Ishikawa (cell line): ENCODE measurements at regions not wholly inside any gene's neighbourhood (a gene's known extent, or its start where the extent isn't known, plus 50 kb on each side); places are given as distances from the start of the nearest gene placed in this dataset.

Experiments
- CEBPB ChIP-seq: IDR thresholded peaks from 2 replicates; pipeline ENCODE4 v1.6.1; 2012
- CREB1 ChIP-seq: IDR thresholded peaks from 2 replicates; pipeline ENCODE4 v1.6.1; 2012; ENCODE audit warnings: low read depth
- EGR1 ChIP-seq: IDR thresholded peaks from 2 replicates; pipeline ENCODE4 v1.6.1; 2012
- EP300 ChIP-seq: IDR thresholded peaks from 2 replicates; pipeline ENCODE4 v1.6.1; 2012; ENCODE audit warnings: borderline replicate concordance
- FOXM1 ChIP-seq: IDR thresholded peaks from 2 replicates; pipeline ENCODE4 v1.6.1; 2012; ENCODE audit warnings: low read depth, borderline replicate concordance
- NFIC ChIP-seq: IDR thresholded peaks from 2 replicates; pipeline ENCODE4 v1.6.1; 2012
- RAD21 ChIP-seq: IDR thresholded peaks from 2 replicates; pipeline ENCODE4 v1.6.1; 2012; ENCODE audit warnings: low read depth
- TAF1 ChIP-seq: IDR thresholded peaks from 2 replicates; pipeline ENCODE4 v1.6.1; 2012; ENCODE audit warnings: low read depth, mild to moderate bottlenecking
- TCF12 ChIP-seq: IDR thresholded peaks from 2 replicates; pipeline ENCODE4 v1.6.1; 2012; ENCODE audit warnings: low read depth
- TEAD4 ChIP-seq: IDR thresholded peaks from 2 replicates; pipeline ENCODE4 v1.6.1; 2012
- YY1 ChIP-seq: IDR thresholded peaks from 2 replicates; pipeline ENCODE4 v1.6.1; 2012; ENCODE audit warnings: low read depth
- ZBTB7A ChIP-seq: IDR thresholded peaks from 2 replicates; pipeline ENCODE4 v1.6.1; 2012; ENCODE audit warnings: low read depth
- TF ChIP-seq, protein P1 (sequence below): IDR thresholded peaks from 2 replicates; pipeline ENCODE4 v1.6.1; 2012
- TF ChIP-seq, protein P2 (sequence below): IDR thresholded peaks from 2 replicates; pipeline ENCODE4 v1.6.1; 2012; ENCODE audit warnings: low read depth, mild to moderate bottlenecking
- TF ChIP-seq, protein P3 (sequence below): IDR thresholded peaks from 2 replicates; pipeline ENCODE4 v1.6.1; 2012

DNA sequence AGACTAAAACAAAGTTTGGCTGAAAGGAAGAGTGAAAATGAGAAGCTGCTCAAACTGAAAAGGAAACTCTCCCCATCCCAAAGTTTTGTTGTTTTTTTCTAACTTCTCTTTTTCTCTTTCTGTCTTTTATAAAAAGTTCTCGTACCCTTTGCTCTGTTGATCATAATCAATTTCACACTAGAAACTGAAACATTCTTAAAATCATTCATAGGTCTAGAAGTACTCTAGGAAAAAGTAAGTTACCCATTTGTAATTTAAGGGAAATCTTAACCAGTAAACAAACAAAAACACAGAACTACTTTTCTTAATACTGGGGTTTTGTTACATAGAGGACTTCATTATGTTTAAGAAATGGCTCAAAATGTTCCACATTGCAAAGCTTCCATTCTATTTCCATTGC lies 339.8 kb downstream of the SEMA3D start:
- TF ChIP-seq CEBPB (no peak), EP300 (no peak), RAD21 (no peak), EGR1 (no peak), FOXM1 (no peak), CREB1 (no peak), TAF1 (no peak), TCF12 (no peak), YY1 (no peak), TEAD4 (no peak), NFIC (no peak), ZBTB7A (no peak)
- TF ChIP-seq, protein P1, sequence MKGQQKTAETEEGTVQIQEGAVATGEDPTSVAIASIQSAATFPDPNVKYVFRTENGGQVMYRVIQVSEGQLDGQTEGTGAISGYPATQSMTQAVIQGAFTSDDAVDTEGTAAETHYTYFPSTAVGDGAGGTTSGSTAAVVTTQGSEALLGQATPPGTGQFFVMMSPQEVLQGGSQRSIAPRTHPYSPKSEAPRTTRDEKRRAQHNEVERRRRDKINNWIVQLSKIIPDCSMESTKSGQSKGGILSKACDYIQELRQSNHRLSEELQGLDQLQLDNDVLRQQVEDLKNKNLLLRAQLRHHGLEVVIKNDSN, result no peak
- TF ChIP-seq, protein P2, sequence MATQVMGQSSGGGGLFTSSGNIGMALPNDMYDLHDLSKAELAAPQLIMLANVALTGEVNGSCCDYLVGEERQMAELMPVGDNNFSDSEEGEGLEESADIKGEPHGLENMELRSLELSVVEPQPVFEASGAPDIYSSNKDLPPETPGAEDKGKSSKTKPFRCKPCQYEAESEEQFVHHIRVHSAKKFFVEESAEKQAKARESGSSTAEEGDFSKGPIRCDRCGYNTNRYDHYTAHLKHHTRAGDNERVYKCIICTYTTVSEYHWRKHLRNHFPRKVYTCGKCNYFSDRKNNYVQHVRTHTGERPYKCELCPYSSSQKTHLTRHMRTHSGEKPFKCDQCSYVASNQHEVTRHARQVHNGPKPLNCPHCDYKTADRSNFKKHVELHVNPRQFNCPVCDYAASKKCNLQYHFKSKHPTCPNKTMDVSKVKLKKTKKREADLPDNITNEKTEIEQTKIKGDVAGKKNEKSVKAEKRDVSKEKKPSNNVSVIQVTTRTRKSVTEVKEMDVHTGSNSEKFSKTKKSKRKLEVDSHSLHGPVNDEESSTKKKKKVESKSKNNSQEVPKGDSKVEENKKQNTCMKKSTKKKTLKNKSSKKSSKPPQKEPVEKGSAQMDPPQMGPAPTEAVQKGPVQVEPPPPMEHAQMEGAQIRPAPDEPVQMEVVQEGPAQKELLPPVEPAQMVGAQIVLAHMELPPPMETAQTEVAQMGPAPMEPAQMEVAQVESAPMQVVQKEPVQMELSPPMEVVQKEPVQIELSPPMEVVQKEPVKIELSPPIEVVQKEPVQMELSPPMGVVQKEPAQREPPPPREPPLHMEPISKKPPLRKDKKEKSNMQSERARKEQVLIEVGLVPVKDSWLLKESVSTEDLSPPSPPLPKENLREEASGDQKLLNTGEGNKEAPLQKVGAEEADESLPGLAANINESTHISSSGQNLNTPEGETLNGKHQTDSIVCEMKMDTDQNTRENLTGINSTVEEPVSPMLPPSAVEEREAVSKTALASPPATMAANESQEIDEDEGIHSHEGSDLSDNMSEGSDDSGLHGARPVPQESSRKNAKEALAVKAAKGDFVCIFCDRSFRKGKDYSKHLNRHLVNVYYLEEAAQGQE, result no peak
- TF ChIP-seq, protein P3, sequence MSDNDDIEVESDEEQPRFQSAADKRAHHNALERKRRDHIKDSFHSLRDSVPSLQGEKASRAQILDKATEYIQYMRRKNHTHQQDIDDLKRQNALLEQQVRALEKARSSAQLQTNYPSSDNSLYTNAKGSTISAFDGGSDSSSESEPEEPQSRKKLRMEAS, result no peak

DNA sequence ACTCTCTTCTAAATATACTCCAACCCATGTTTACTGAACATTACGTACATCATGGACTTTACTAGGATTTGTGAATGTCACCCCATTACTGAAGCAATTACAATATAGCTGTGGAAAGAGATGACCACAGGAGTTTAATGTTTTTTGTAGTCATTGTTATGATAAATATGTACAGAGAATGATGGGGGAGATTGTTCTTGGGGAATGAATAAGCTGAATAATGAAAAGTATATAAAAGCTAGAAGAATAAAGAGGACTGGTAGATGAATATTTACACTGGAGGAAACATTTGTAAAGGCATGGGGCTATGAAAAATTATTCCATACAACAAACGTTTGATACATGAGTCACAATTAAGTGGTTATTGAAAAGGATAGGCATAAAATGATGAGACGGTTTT lies 340.9 kb downstream of the SEMA3D start:
- TF ChIP-seq, protein P1, result no peak
- TF ChIP-seq TCF12 (no peak), ZBTB7A (no peak), YY1 (no peak), EP300 (no peak), TEAD4 (no peak), CREB1 (no peak), TAF1 (no peak)
- TF ChIP-seq, protein P3, result no peak

DNA sequence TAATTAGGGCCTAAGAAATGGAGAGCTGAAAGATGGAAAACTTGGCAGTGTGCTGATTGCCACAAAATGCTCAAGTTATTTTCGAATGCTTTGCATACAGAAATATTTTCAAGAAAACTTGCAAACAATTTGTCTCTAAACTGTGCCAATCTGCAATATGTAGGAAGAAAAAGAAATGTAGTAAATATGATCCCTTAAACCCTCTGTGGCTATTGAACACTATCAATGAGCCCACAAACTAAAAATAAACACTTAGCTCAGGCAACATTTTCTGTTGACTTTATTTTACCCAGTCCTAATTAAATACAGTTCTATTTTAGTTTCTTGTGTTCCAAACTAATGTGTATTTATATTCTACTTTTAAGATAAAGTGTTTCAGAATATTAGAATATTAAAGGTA lies 342.1 kb downstream of the SEMA3D start:
- TF ChIP-seq CREB1 (no peak), EGR1 (no peak), TAF1 (no peak), RAD21 (no peak)
- TF ChIP-seq, protein P2, result no peak

DNA sequence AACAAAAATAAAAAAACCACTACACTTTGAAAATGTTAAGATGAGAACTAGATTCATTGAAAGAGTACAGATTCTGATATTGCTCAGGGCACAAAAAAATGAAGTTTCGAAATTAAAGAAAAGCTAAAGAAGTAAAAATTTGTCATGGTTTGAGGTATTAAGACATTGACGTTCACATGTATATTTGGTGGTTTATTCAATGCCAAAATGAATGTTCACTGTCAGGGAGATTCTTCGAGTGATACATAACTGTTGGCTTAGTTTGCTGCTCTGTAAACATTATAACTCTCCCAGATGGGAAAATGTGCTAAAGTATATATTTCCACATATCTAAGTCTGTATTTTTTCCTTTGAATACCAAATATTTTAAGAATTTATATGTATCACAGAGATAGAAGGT lies 345.0 kb downstream of the SEMA3D start:
- TF ChIP-seq ZBTB7A, result no peak
- no peak for TF ChIP-seq TAF1
- no peak for TF ChIP-seq CREB1

DNA sequence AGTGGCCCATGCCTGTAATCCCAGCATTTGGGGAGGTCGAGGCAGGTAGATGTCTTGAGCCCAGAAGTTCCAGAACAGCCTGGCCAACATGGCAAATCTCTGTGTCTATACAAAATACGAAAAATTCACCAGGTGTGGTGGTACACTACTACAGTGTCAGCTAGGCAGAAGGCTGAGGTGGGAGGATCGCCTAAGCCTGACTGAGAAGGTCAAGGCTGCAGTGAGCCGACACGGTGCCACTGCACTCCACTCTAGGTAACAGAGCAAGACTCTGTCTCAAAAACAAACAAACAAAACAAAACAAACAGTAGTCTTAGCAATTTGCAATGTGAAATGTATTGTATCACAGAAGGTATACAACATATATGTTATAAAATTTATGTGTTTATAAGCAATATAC lies 348.0 kb downstream of the SEMA3D start:
- TF ChIP-seq TEAD4 (no peak), CREB1 (no peak), EGR1 (no peak), TAF1 (no peak), RAD21 (no peak), NFIC (no peak), ZBTB7A (no peak), FOXM1 (no peak), EP300 (no peak), CEBPB (no peak), YY1 (no peak), TCF12 (no peak)
- TF ChIP-seq, protein P1, result no peak
- TF ChIP-seq, protein P3, result no peak
- TF ChIP-seq, protein P2, result no peak
